Right lobe of liver (tissue), 6 donors: ENCODE measurements at regions not wholly inside any gene's neighbourhood (a gene's known extent, or its start where the extent isn't known, plus 50 kb on each side); places are given as distances from the start of the nearest gene placed in this dataset.

Experiments
- ATAC-seq, 4 donors: fragments of 200-7000 bp; cut with Tn5 transposase; one replicate each; pipeline ENCODE4 v1.9.1; 2020; ENCODE audit warnings: mild to moderate bottlenecking in 4 of 4, moderate library complexity in 4 of 4
- DNase-seq, 3 donors: peaks; one replicate each; pipeline ENCODE4 v3.0.0-alpha.2; 2020
- H3K27ac ChIP-seq, 3 donors: fragments of 200-600 bp; one replicate each; pipeline ENCODE4 v1.8.0; 2022
- H3K27me3 ChIP-seq, 2 donors: fragments of 200-600 bp; one replicate each; pipeline ENCODE4 v1.8.0; 2022
- H3K36me3 ChIP-seq, 4 donors: fragments of 200-600 bp; sonication (generic) in 1 of 4; one replicate each; pipeline versions ENCODE4 v1.5.1 to v1.8.0; 2017 to 2022; ENCODE audit warnings: control low read depth in 1 of 4
- H3K4me1 ChIP-seq, 4 donors: fragments of 200-600 bp; sonication (generic) in 1 of 4; one replicate each; pipeline versions ENCODE4 v1.5.1 to v1.8.0; 2017 to 2022; ENCODE audit warnings: control low read depth in 1 of 4
- H3K4me3 ChIP-seq, 3 donors: fragments of 200-600 bp; one replicate each; pipeline ENCODE4 v1.8.0; 2022
- H3K9me3 ChIP-seq, 4 donors: fragments of 200-600 bp; sonication (generic) in 1 of 4; one replicate each; pipeline versions ENCODE4 v1.5.1 to v1.8.0; 2017 to 2022; ENCODE audit warnings: control low read depth in 1 of 4
- CTCF ChIP-seq, 4 donors: fragments of 200-600 bp in 3 of 4; fragments of 450-650 bp in 1 of 4; IDR thresholded peaks; one replicate each; pipeline versions ENCODE4 v1.5.1 to v1.8.0; 2016 to 2022; ENCODE audit warnings: antibody characterized with exemption in 4 of 4, mild to moderate bottlenecking in 2 of 4
- POLR2A ChIP-seq: fragments of 450-650 bp; IDR thresholded peaks from one replicate; pipeline ENCODE4 v1.6.1; 2017; ENCODE audit warnings: antibody characterized with exemption, mild to moderate bottlenecking
- WGBS: methylation state at CpG from one replicate; pipeline ENCODE4 v1.1.6; 2018; ENCODE audit warnings: low coverage, low lambda C conversion rate; ENCODE audit not compliant: insufficient coverage; ENCODE audit errors: missing lambda C conversion rate; 5-methylcytosine and 5-hydroxymethylcytosine counted together
- intact Hi-C, 2 donors: fragments of 100-400 bp; cut with DNase I; formaldehyde crosslinking; loops; one replicate each; pipeline versions ENCODE4 v1.11.2 to v1.14.1; 2022
- donor health status: DM: no; HTN: yes; CAD: no.
- donor health status: DM: no; HTN: no; CAD: no.
- donor health status: DM: no; HTN: no; CAD: no.
- donor health status: DM: no; HTN: yes; CAD: no.
- donor health status: DM: no; HTN: yes; CAD: no.

- no peak for TF ChIP-seq POLR2A
- no peak for TF ChIP-seq CTCF (IDR thresholded peaks at IDR 0.05)
- Histone ChIP-seq H3K4me1 (no peaks in the 10 kb centered on the region), H3K27ac (no peak overlapping the region), H3K36me3 (no peaks in the 10 kb centered on the region), H3K4me3 (no peak overlapping the region), H3K27me3 (no peaks in the 10 kb centered on the region), H3K9me3 (no peaks in the 10 kb centered on the region)
- 63% methylated on average over 3 of the region's 3 CpGs for WGBS
- intact Hi-C loops: no loop called here
- DNase-seq (no peak), ATAC-seq (no peak)
Measured at GRCh38 chr12:11578461-11578993, 70.9 kb upstream of the ETV6 start.

- Histone ChIP-seq H3K27me3 (no peaks in the 10 kb centered on the region), H3K4me3 (no peak overlapping the region), H3K4me1 (no peaks in the 10 kb centered on the region), H3K36me3 (no peaks in the 10 kb centered on the region), H3K9me3 (no peaks in the 10 kb centered on the region), H3K27ac (no peak overlapping the region)
- intact Hi-C loops: loop anchor here (5.0 to 10.0 kb wide), 2 partner anchors 452 to 455 kb away; no protein-coding TSS in a partner anchor
- ATAC-seq (peak in 2 of 4 donors; percentile 13 to 36), DNase-seq (no peak)
- TF ChIP-seq CTCF (IDR thresholded peaks at IDR 0.05) (no peak), POLR2A (no peak)
- WGBS: 17% methylated on average over 2 of the region's 2 CpGs
Measured at GRCh38 chr12:11580125-11580751, 69.2 kb upstream of the ETV6 start.

- DNase-seq: peak in 1 of 3 donors; percentile 58
Measured at GRCh38 chr12:11581179-11581755, 68.2 kb upstream of the ETV6 start.

GRCh38 chr12:11584221-11584855, 65.1 kb upstream of the ETV6 start:
- Histone ChIP-seq H3K9me3 (no peaks in the 10 kb centered on the region), H3K36me3 (no peaks in the 10 kb centered on the region), H3K4me3 (no peak overlapping the region), H3K27ac (no peak overlapping the region), H3K27me3 (no peaks in the 10 kb centered on the region), H3K4me1 (no peaks in the 10 kb centered on the region)
- WGBS: 59% methylated on average over 7 of the region's 7 CpGs
- intact Hi-C loops: loop anchor here (5.0 to 10.0 kb wide), 2 partner anchors 448 to 450 kb away; no protein-coding TSS in a partner anchor
- DNase-seq (peak in 2 of 3 donors; percentile 38 to 72), ATAC-seq (peak; percentile 74 to 87 (median 83))
- no peak for TF ChIP-seq CTCF (IDR thresholded peaks at IDR 0.05)
- TF ChIP-seq POLR2A: no peak

More at GRCh38 chr12:11581179-11581755, 68.2 kb upstream of the ETV6 start:
- Histone ChIP-seq H3K27me3 (no peaks in the 10 kb centered on the region), H3K4me1 (no peaks in the 10 kb centered on the region), H3K9me3 (no peaks in the 10 kb centered on the region), H3K36me3 (no peaks in the 10 kb centered on the region), H3K27ac (no peak overlapping the region), H3K4me3 (no peak overlapping the region)
- 3% methylated on average over 2 of the region's 2 CpGs for WGBS
- intact Hi-C loops: loop anchor here (5.0 to 10.0 kb wide), 2 partner anchors 451 to 454 kb away; no protein-coding TSS in a partner anchor
- ATAC-seq: peak in 3 of 4 donors; percentile 59 to 69 (median 67)
- TF ChIP-seq POLR2A: no peak
- TF ChIP-seq CTCF (IDR thresholded peaks at IDR 0.05): peak; percentile 57 to 76 (median 68)
